ES-I3 (cell line): ENCODE measurements at regions not wholly inside any gene's neighbourhood (a gene's known extent, or its start where the extent isn't known, plus 50 kb on each side); places are given as distances from the start of the nearest gene placed in this dataset.
"Not testable (repeated sequence)": the region's sequence is repeated elsewhere in the genome, so short reads cannot be mapped to it uniquely, and the experiment has no call there.

Experiments
- H3K36me3 ChIP-seq: 2 replicates; pipeline ENCODE4 v1.6.1; 2013; ENCODE audit warnings: mild to moderate bottlenecking, low read length, control low read depth, moderate library complexity; ENCODE audit not compliant: insufficient read depth
- H3K4me1 ChIP-seq: 2 replicates; pipeline ENCODE4 v1.6.1; 2013; ENCODE audit warnings: mild to moderate bottlenecking, control low read depth, low read length; ENCODE audit not compliant: insufficient read depth
- H3K9ac ChIP-seq: 2 replicates; pipeline ENCODE4 v1.6.1; 2013; ENCODE audit warnings: low read depth, mild to moderate bottlenecking, low read length, moderate library complexity
- H3K9me3 ChIP-seq: 2 replicates; pipeline ENCODE4 v1.6.1; 2013; ENCODE audit warnings: mild to moderate bottlenecking, low read length, moderate library complexity; ENCODE audit not compliant: control insufficient read depth, insufficient read depth

DNA sequence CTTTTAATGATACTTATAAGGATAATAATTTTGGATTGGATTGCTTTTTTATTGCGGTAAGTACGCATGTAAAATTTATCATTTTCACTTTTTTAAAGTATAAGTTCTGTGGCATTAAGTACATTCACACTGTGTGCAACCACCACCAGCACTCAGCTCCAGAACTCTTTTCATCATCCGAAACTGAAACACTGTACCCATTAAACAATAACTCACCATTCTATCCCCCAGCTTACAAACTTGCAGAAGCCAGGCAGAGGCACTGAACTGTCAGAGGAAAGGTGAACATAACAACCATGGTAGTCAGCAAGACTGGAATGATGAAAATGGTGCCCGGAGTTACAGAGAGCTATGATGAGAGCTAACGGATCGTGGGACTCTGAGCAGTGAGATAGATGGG is 465.9 kb downstream of the ADCYAP1 start:
- Histone ChIP-seq H3K9me3 (no peaks in the 10 kb centered on the region), H3K9ac (no peak overlapping the region), H3K36me3 (no peaks in the 10 kb centered on the region), H3K4me1 (peaks cover 9% of the 10 kb centered on the region; the same call in 1 of the 2 replicates)

GRCh38 chr18:1371724-1372123 is 467.1 kb downstream of the ADCYAP1 start:
- no peaks in the 10 kb centered on the region for H3K36me3 ChIP-seq
- peaks cover 9% of the 10 kb centered on the region; the same call in 1 of the 2 replicates for H3K4me1 ChIP-seq
- no peak overlapping the region for H3K9ac ChIP-seq
- H3K9me3 ChIP-seq = no peaks in the 10 kb centered on the region

DNA sequence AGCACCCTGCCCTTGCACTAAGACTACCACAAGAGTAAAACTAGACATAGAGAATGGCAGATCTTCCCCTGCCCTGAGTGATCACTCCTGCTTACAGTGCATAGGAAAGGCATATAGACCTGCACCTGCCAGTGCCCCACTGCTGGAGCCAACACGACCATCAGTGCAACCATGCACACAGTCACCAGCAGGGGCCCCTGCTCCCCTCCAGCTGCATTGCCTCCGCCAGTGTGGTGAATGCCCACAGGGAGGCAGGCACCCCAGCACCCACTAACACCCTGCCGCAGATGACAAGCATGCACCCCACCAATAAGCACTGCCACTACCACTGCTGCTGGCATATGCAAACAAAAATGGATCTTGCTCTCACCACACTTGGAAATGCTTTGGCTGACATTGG is 478.8 kb downstream of the ADCYAP1 start:
- Histone ChIP-seq H3K4me1 (no peaks in the 10 kb centered on the region), H3K9ac (no peak overlapping the region), H3K36me3 (no peaks in the 10 kb centered on the region), H3K9me3 (no peaks in the 10 kb centered on the region)

- H3K9ac ChIP-seq, H3K36me3 ChIP-seq, H3K9me3 ChIP-seq: not testable (repeated sequence)
These were observed 483.8 kb downstream of the ADCYAP1 start for GRCh38 chr18:1388468-1388867.

GRCh38 chr18:1392046-1392445 is 487.4 kb downstream of the ADCYAP1 start:
- no peaks in the 10 kb centered on the region for H3K4me1 ChIP-seq
- H3K36me3 ChIP-seq = no peaks in the 10 kb centered on the region
- H3K9me3 ChIP-seq = no peaks in the 10 kb centered on the region
- no peak overlapping the region for H3K9ac ChIP-seq

More at GRCh38 chr18:1388468-1388867, 483.8 kb downstream of the ADCYAP1 start:
- not testable (repeated sequence) for H3K4me1 ChIP-seq

GRCh38 chr18:1392865-1393734 is 488.4 kb downstream of the ADCYAP1 start:
- no peaks in the 10 kb centered on the region for H3K4me1 ChIP-seq
- H3K9me3 ChIP-seq = no peaks in the 10 kb centered on the region
- H3K9ac ChIP-seq = no peak overlapping the region
- no peaks in the 10 kb centered on the region for H3K36me3 ChIP-seq

GRCh38 chr18:1393929-1394328 is 489.3 kb downstream of the ADCYAP1 start:
- no peaks in the 10 kb centered on the region for H3K4me1 ChIP-seq
- no peaks in the 10 kb centered on the region for H3K9me3 ChIP-seq
- H3K9ac ChIP-seq = no peak overlapping the region
- H3K36me3 ChIP-seq = no peaks in the 10 kb centered on the region

- Histone ChIP-seq H3K36me3 (no peaks in the 10 kb centered on the region), H3K9me3 (no peaks in the 10 kb centered on the region), H3K9ac (no peak overlapping the region), H3K4me1 (no peaks in the 10 kb centered on the region)
These were observed 489.8 kb downstream of the ADCYAP1 start for GRCh38 chr18:1394426-1394825.

DNA sequence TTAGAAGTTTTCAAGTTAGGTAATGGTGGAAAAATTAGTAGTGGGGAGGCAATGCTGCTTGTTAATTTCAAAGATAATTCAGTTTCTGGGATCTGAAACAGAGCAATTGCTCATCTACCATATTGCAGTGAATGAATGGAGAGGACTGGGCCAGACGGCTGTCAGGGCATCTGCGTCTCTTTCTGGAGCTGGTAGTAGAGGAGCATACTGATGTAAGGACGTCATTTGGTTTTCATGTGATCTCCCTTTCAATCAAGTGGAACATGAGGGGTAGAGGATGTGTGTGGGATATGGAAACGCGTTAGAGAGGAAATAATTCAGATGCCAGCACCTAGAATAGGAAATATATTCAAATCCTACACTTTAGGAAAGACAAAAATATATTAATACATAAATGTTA is 490.3 kb downstream of the ADCYAP1 start:
- no peaks in the 10 kb centered on the region for H3K4me1 ChIP-seq
- no peak overlapping the region for H3K9ac ChIP-seq
- H3K9me3 ChIP-seq = no peaks in the 10 kb centered on the region
- no peaks in the 10 kb centered on the region for H3K36me3 ChIP-seq

DNA sequence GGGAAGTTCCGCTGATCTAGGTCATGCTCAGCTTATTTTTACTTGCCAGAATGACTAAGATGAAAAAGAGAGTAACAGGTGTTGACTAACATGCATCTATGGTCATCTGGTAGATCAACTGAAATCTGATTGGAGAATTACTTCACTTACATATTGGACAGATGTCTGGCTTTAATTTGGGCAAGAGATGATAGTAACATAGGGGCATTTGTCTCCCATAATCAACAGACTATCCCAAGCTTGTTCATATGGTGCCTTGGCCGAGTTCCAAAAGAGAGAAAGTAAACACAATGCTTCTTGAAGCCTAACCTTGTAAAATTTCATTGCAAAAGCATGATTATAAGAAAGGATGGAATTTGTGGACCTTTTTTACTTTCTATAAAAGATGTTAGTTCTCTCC is 503.7 kb downstream of the ADCYAP1 start:
- Histone ChIP-seq H3K9me3 (no peaks in the 10 kb centered on the region), H3K4me1 (no peaks in the 10 kb centered on the region), H3K9ac (no peak overlapping the region), H3K36me3 (no peaks in the 10 kb centered on the region)

- H3K36me3 ChIP-seq = no peaks in the 10 kb centered on the region
- no peaks in the 10 kb centered on the region for H3K9me3 ChIP-seq
- H3K9ac ChIP-seq = no peak overlapping the region
- no peaks in the 10 kb centered on the region for H3K4me1 ChIP-seq
These were observed 508.1 kb downstream of the ADCYAP1 start for GRCh38 chr18:1412655-1413322.

- Histone ChIP-seq H3K9ac (no peak overlapping the region), H3K9me3 (no peaks in the 10 kb centered on the region), H3K36me3 (no peaks in the 10 kb centered on the region), H3K4me1 (no peaks in the 10 kb centered on the region)
These were observed 508.6 kb downstream of the ADCYAP1 start for GRCh38 chr18:1413323-1413675.

- Histone ChIP-seq H3K36me3 (no peaks in the 10 kb centered on the region), H3K4me1 (no peaks in the 10 kb centered on the region), H3K9me3 (no peaks in the 10 kb centered on the region), H3K9ac (no peak overlapping the region)
These were observed 511.4 kb downstream of the ADCYAP1 start for GRCh38 chr18:1416074-1416473.

DNA sequence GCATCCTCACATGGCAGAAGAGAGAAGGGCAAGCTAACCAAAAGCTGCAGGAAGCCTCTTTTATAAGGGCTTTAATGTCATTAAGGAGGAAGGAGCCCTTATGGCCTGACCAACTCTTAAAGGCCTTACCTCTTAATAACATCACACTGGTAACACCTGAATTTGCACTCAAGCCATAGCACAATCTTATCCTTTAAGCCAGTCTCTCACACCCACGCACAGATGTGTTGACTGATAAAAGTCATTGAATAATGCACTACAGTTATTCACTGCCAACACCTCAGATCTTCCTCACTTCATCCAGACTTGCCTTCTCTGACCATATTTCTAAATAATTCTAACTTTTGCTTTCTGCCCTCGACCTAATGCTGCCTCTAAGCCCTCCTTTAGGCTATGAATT is 516.8 kb downstream of the ADCYAP1 start:
- Histone ChIP-seq H3K4me1 (no peaks in the 10 kb centered on the region), H3K9ac (no peak overlapping the region), H3K36me3 (no peaks in the 10 kb centered on the region), H3K9me3 (no peaks in the 10 kb centered on the region)

DNA sequence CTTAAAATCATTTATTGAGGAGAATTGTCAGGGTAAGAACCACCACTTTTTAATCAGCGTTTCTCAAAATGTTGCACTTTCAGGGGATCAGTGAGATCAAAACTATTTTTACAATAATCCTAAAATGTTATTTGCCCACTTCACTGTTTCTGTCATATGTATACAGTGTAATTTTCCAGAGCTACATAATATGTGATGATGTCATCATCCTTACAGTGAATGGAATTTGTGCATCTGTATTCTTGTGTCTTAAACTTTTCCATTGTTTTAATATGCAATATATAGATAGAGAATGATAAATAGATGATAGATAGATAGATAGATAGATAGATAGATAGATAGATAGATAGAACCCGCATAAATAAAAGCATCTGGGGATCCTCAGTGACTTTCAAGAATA is 518.0 kb downstream of the ADCYAP1 start:
- Histone ChIP-seq H3K4me1 (no peaks in the 10 kb centered on the region), H3K36me3 (no peaks in the 10 kb centered on the region), H3K9me3 (no peaks in the 10 kb centered on the region), H3K9ac (no peak overlapping the region)
